GM13976 (cell line): ENCODE measurements at regions not wholly inside any gene's neighbourhood (a gene's known extent, or its start where the extent isn't known, plus 50 kb on each side); places are given as distances from the start of the nearest gene placed in this dataset.

Experiments
- DNase-seq: peaks from one replicate; pipeline ENCODE4 v3.0.0; 2012; ENCODE audit warnings: low spot score
- in situ Hi-C: fragments of 300-500 bp; cut with MboI; formaldehyde crosslinking; loops from one replicate; pipeline ENCODE4 v1.12.0; 2022; ENCODE audit warnings: low sequenced_read_pairs, mixed read lengths, inconsistent platforms; ENCODE audit not compliant: unreplicated experiment
- TF ChIP-seq, protein P1 (sequence below): IDR thresholded peaks from 2 replicates; pipeline ENCODE4 v1.5.1; 2012; ENCODE audit warnings: borderline replicate concordance, mild to moderate bottlenecking; ENCODE audit not compliant: insufficient read depth; ENCODE audit errors: extremely low read depth, missing control alignments, control extremely low read depth

DNA sequence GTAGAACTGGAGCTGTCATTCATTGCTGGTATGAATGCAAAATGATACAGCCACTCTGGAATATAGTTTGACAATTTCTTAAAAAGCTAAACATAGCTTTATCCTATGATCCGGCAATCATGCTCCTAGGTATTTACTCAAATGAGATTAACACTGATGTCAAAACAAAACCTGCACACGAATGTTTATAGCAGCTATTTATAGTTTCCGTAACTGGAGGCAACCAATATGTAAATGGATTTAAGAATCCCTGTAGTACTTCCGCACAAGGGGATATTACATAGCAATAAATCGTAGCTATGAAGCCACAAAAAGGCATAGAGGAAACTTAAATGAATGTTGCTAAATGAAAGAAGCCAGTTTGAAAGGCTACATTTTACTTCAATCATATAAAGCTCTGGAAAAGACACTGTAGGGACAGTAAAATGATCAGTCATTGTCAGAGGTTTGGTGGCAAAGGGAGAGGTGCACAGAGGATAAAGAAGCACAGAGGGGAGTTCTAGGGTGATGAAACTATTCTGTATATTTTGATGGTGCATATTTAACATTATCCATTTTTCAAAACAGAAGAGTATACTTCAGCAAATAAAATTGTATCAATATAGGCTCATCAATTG is 1893.0 kb upstream of the PCDH20 start:
- DNase-seq: no peak
- in situ Hi-C loops: no loop called here
- TF ChIP-seq, protein P1, sequence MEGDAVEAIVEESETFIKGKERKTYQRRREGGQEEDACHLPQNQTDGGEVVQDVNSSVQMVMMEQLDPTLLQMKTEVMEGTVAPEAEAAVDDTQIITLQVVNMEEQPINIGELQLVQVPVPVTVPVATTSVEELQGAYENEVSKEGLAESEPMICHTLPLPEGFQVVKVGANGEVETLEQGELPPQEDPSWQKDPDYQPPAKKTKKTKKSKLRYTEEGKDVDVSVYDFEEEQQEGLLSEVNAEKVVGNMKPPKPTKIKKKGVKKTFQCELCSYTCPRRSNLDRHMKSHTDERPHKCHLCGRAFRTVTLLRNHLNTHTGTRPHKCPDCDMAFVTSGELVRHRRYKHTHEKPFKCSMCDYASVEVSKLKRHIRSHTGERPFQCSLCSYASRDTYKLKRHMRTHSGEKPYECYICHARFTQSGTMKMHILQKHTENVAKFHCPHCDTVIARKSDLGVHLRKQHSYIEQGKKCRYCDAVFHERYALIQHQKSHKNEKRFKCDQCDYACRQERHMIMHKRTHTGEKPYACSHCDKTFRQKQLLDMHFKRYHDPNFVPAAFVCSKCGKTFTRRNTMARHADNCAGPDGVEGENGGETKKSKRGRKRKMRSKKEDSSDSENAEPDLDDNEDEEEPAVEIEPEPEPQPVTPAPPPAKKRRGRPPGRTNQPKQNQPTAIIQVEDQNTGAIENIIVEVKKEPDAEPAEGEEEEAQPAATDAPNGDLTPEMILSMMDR: no peak

DNA sequence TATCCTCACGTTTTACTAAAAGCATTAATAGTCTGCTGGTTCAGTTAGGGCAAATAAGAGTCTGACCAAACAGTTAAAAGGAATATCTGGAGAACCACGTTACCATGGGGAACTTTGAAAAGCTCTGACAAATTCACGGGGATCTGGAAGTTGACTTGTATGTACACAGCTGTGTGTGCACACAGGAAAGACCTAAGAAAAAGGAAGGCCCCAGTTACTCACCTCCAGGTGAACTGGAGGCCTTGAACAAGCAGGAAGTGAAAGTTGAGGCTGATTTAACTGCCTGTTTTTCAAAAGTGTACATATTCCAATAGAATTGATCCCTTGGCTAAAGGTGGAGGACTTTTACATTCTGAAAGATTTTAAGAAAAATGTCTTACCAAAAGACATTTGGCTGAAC is 1891.6 kb upstream of the PCDH20 start:
- no peak for DNase-seq
- in situ Hi-C loops: no loop called here
- TF ChIP-seq, protein P1: no peak

DNA sequence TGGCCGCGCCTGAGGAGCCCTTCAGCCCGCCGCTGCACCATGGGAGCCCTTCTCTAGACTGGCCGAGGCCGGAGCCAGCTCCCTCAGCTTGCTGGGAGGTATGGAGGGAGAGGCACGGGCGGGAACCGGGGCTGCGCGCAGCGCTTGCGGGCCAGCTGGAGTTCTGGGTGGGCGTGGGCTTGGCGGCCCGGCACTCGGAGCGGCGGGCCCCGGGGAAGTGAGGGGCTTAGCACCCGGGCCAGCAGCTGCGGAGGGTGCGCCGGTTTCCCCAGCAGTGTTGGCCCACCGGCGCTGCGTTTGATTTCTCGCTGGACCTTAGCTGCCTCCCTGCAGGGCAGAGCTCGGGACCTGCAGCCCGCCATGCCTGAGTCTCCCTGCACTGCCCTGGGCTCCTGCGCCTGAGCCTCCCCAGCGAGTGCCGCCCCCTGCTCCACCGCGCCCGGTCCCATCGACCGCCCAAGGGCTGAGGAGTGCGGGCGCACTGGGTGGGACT is 1890.0 kb upstream of the PCDH20 start:
- in situ Hi-C loops: no loop called here
- no peak for DNase-seq
- TF ChIP-seq, protein P1: no peak

DNA sequence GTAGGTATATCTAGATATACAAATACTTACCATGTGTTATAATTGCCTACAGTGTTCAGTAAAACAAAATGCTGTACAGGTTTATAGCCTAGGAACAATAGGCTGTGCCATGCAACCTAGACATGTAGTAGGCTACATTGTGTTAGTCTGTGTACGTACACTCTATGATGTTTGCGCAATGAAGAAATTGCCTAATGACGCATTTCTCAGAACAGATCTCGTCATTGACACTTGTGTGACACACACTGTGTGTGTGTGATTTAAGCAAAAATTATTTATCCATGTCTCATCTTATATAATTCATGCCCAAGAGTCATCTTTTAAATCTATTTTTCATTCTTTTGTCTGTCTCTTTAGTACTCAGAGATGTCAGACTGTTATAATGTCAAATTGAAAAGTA is 1888.8 kb upstream of the PCDH20 start:
- in situ Hi-C loops: no loop called here
- TF ChIP-seq, protein P1: no peak
- no peak for DNase-seq

DNA sequence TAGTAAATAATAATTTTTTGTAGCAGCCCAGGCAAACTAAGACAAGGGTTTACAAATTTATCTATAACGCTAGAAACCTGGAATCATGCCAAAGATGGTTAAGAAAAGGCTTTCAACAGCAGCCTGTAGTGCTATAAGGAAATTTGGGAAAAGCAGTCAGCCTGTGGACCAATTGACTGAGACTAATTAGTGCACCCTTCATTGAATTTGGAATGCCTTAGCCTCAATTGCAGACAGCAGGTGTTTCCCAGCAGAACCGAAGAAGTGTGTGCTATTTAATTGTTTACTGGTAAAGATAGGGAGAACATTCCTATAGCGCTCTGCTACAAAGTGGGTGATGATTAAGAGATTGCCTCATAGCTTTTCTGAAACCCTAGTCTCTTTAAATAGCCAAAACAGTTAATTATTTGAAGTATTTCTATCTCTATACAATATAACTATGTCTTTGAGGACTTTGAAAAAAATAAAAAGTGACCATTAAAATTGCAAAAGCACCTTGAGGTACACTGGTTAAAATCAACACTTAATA is 1884.3 kb upstream of the PCDH20 start:
- TF ChIP-seq, protein P1: no peak
- DNase-seq: no peak
- in situ Hi-C loops: no loop called here

DNA sequence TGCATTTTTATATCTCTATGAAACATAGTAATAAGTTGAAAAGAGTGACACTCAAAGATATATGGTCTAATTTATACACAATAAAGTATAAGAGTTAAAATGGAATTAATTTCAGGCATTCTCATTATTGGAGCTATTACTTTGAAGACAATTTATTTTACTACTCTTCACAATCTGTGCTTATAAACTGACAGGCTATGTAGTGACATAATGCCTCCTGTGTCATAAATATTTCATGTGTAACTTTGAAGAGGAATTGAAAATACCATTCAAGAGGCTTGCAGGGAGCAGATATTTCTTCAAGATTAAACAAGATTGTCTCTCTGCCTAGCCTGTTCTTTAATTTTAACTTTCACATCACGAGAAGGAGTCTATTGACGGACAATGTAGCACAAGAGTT is 1881.5 kb upstream of the PCDH20 start:
- DNase-seq: no peak
- TF ChIP-seq, protein P1: no peak
- in situ Hi-C loops: no loop called here
